Spleen (tissue), 7 donors: ENCODE measurements at regions not wholly inside any gene's neighbourhood (a gene's known extent, or its start where the extent isn't known, plus 50 kb on each side); places are given as distances from the start of the nearest gene placed in this dataset.
"Not testable (repeated sequence)": the region's sequence is repeated elsewhere in the genome, so short reads cannot be mapped to it uniquely, and the experiment has no call there.

Source experiments
- CTCF ChIP-seq, 11 experiments: fragments of 200-600 bp in 7 of 11; fragments of 450-650 bp in 4 of 11; sonication (generic) in 4 of 11; IDR thresholded peaks in 8 of 11; conservative IDR thresholded peaks in 3 of 11; 1 replicate in 7 of 11; 2 replicates in 4 of 11; pipeline versions ENCODE4 v1.4.0 to v1.8.0; 2016 to 2021; ENCODE audit warnings: antibody characterized with exemption in 11 of 11, inconsistent platforms in 4 of 11, mild to moderate bottlenecking in 1 of 11
- POLR2A ChIP-seq, 3 donors: fragments of 450-650 bp; IDR thresholded peaks; one replicate each; pipeline ENCODE4 v1.5.1; 2017; ENCODE audit warnings: antibody characterized with exemption in 3 of 3, mild to moderate bottlenecking in 1 of 3
- POLR2AphosphoS5 ChIP-seq, 3 donors: sonication (generic); formaldehyde crosslinking; IDR thresholded peaks; one replicate each; pipeline ENCODE4 v1.5.1; 2017; ENCODE audit warnings: antibody characterized with exemption in 3 of 3
- donor health status: DM: no; HTN: no; CAD: no; lungs with moderate emphysema.
- donor health status: DM: no; HTN: no; CAD: no.
- donor health status: DM: no; HTN: no; CAD: no.

DNA sequence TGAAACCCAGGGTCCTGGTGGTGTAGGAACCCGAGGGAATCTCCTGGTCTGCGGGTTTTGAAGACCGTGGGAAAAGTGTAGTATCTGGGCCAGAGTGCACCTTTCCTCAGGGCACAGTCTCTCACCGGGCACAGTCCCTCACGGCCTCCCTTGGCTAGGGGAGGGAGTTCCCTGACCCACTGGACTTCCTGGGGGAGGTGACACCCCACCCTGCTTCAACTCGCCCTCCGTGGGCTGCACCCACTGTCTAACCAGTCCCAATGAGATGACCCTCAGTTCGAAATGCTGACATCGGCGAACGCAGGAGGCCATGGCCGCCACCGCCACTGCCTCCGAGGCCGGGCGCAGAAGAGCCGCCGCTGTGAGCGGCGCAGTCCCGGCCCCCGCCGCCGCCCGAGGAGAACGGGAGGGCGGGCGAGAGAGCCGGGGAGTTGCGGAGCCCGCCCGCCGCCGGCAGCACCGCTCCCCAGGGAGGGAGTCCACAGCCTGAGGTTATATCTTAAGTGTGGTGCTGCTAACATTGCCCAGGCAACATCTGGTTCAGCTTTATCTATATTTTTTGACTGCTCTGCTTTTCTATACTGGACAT, 87.4 kb upstream of the GOLGA6L22 start:
- TF ChIP-seq CTCF (IDR thresholded peaks at IDR 0.05 in 8 of 11, conservative IDR thresholded peaks at IDR 0.05 in 3 of 11); POLR2A (IDR thresholded peaks at IDR 0.05); POLR2AphosphoS5 (IDR thresholded peaks at IDR 0.05): not testable (repeated sequence)
